HUES48 (cell line): ENCODE measurements at regions not wholly inside any gene's neighbourhood (a gene's known extent, or its start where the extent isn't known, plus 50 kb on each side); places are given as distances from the start of the nearest gene placed in this dataset.

Experiments used
- H3K27ac ChIP-seq: one replicate; pipeline ENCODE4 v1.7.0; 2013; ENCODE audit warnings: low read depth, low read length, inconsistent platforms
- H3K27me3 ChIP-seq: 2 replicates; pipeline ENCODE4 v1.6.1; 2013; ENCODE audit warnings: mild to moderate bottlenecking, low read length; ENCODE audit not compliant: control insufficient read depth, insufficient read depth
- H3K36me3 ChIP-seq: 2 replicates; pipeline ENCODE4 v1.6.1; 2013; ENCODE audit warnings: low read length; ENCODE audit not compliant: control insufficient read depth, insufficient read depth
- H3K4me1 ChIP-seq: 2 replicates; pipeline ENCODE4 v1.6.1; 2013; ENCODE audit warnings: mild to moderate bottlenecking, low read length; ENCODE audit not compliant: control insufficient read depth, insufficient read depth
- H3K4me3 ChIP-seq: 2 replicates; pipeline ENCODE4 v1.5.1; 2013; ENCODE audit warnings: mild to moderate bottlenecking, low read depth, low read length
- H3K9ac ChIP-seq: 2 replicates; pipeline ENCODE4 v1.6.1; 2013; ENCODE audit warnings: mild to moderate bottlenecking, low read depth, low read length, moderate library complexity
- H3K9me3 ChIP-seq: 2 replicates; pipeline ENCODE4 v1.6.1; 2013; ENCODE audit warnings: low read length; ENCODE audit not compliant: control insufficient read depth, insufficient read depth

- Histone ChIP-seq H3K27me3 (no peaks in the 10 kb centered on the region), H3K9me3 (no peaks in the 10 kb centered on the region), H3K27ac (no peak overlapping the region), H3K4me1 (no peaks in the 10 kb centered on the region), H3K9ac (no peak overlapping the region), H3K36me3 (no peaks in the 10 kb centered on the region), H3K4me3 (no peak overlapping the region)
These were observed 552.0 kb downstream of the IRS1 start for GRCh38 chr2:226247289-226248275.

GRCh38 chr2:226234187-226234586, 565.4 kb downstream of the IRS1 start:
- H3K27ac ChIP-seq: no peak overlapping the region
- H3K9me3 ChIP-seq: no peaks in the 10 kb centered on the region
- no peaks in the 10 kb centered on the region for H3K4me1 ChIP-seq
- no peaks in the 10 kb centered on the region for H3K36me3 ChIP-seq
- H3K4me3 ChIP-seq: no peak overlapping the region
- no peak overlapping the region for H3K9ac ChIP-seq
- no peaks in the 10 kb centered on the region for H3K27me3 ChIP-seq

GRCh38 chr2:226233388-226233787, 566.2 kb downstream of the IRS1 start:
- H3K9me3 ChIP-seq: no peaks in the 10 kb centered on the region
- no peaks in the 10 kb centered on the region for H3K36me3 ChIP-seq
- no peaks in the 10 kb centered on the region for H3K4me1 ChIP-seq
- H3K4me3 ChIP-seq: no peak overlapping the region
- no peak overlapping the region for H3K27ac ChIP-seq
- no peaks in the 10 kb centered on the region for H3K27me3 ChIP-seq
- H3K9ac ChIP-seq: no peak overlapping the region

- Histone ChIP-seq H3K9ac (no peak overlapping the region), H3K4me3 (no peak overlapping the region), H3K27me3 (no peaks in the 10 kb centered on the region), H3K4me1 (no peaks in the 10 kb centered on the region), H3K27ac (no peak overlapping the region), H3K36me3 (no peaks in the 10 kb centered on the region), H3K9me3 (no peaks in the 10 kb centered on the region)
These were observed 571.5 kb downstream of the IRS1 start for GRCh38 chr2:226228080-226228479.

- Histone ChIP-seq H3K4me3 (no peak overlapping the region), H3K9ac (no peak overlapping the region), H3K27ac (no peak overlapping the region), H3K36me3 (no peaks in the 10 kb centered on the region), H3K9me3 (no peaks in the 10 kb centered on the region), H3K4me1 (no peaks in the 10 kb centered on the region), H3K27me3 (no peaks in the 10 kb centered on the region)
These were observed 572.3 kb downstream of the IRS1 start for GRCh38 chr2:226227341-226227740.

- H3K36me3 ChIP-seq: no peaks in the 10 kb centered on the region
- no peak overlapping the region for H3K9ac ChIP-seq
- no peaks in the 10 kb centered on the region for H3K27me3 ChIP-seq
- no peak overlapping the region for H3K4me3 ChIP-seq
- H3K4me1 ChIP-seq: no peaks in the 10 kb centered on the region
- H3K27ac ChIP-seq: no peak overlapping the region
- H3K9me3 ChIP-seq: no peaks in the 10 kb centered on the region
These were observed 575.9 kb downstream of the IRS1 start for GRCh38 chr2:226223704-226224103.

GRCh38 chr2:226220511-226220910, 579.1 kb downstream of the IRS1 start:
- Histone ChIP-seq H3K36me3 (no peaks in the 10 kb centered on the region), H3K4me1 (no peaks in the 10 kb centered on the region), H3K9ac (no peak overlapping the region)

GRCh38 chr2:226217191-226217590, 582.4 kb downstream of the IRS1 start:
- H3K27ac ChIP-seq: no peak overlapping the region
- H3K4me1 ChIP-seq: no peaks in the 10 kb centered on the region
- H3K9ac ChIP-seq: no peak overlapping the region
- no peaks in the 10 kb centered on the region for H3K36me3 ChIP-seq
- H3K9me3 ChIP-seq: no peaks in the 10 kb centered on the region
- no peaks in the 10 kb centered on the region for H3K27me3 ChIP-seq
- no peak overlapping the region for H3K4me3 ChIP-seq

More at GRCh38 chr2:226220511-226220910, 579.1 kb downstream of the IRS1 start:
- Histone ChIP-seq H3K27me3 (no peaks in the 10 kb centered on the region), H3K9me3 (no peaks in the 10 kb centered on the region), H3K27ac (no peak overlapping the region), H3K4me3 (no peak overlapping the region)

GRCh38 chr2:226216575-226216974, 583.0 kb downstream of the IRS1 start:
- Histone ChIP-seq H3K9ac (no peak overlapping the region), H3K4me3 (no peak overlapping the region), H3K36me3 (no peaks in the 10 kb centered on the region), H3K4me1 (no peaks in the 10 kb centered on the region), H3K27ac (no peak overlapping the region), H3K9me3 (no peaks in the 10 kb centered on the region), H3K27me3 (no peaks in the 10 kb centered on the region)

GRCh38 chr2:226215902-226216503, 583.6 kb downstream of the IRS1 start:
- Histone ChIP-seq H3K9ac (no peak overlapping the region), H3K9me3 (no peaks in the 10 kb centered on the region), H3K27me3 (no peaks in the 10 kb centered on the region), H3K27ac (no peak overlapping the region), H3K36me3 (no peaks in the 10 kb centered on the region), H3K4me3 (no peak overlapping the region), H3K4me1 (no peaks in the 10 kb centered on the region)

- Histone ChIP-seq H3K9ac (no peak overlapping the region), H3K27ac (no peak overlapping the region), H3K4me3 (no peak overlapping the region), H3K4me1 (no peaks in the 10 kb centered on the region), H3K27me3 (no peaks in the 10 kb centered on the region), H3K9me3 (no peaks in the 10 kb centered on the region), H3K36me3 (no peaks in the 10 kb centered on the region)
These were observed 585.9 kb downstream of the IRS1 start for GRCh38 chr2:226213717-226214116.
